Endothelial cell of umbilical vein (primary cell): ENCODE measurements at regions not wholly inside any gene's neighbourhood (a gene's known extent, or its start where the extent isn't known, plus 50 kb on each side); places are given as distances from the start of the nearest gene placed in this dataset.

ENCODE experiments used
- BruUV-seq: library from RNA; stranded (reverse); fragments of 400-500 nt; replicated peaks from 2 replicates; lab custom pipeline; 2021; lab: Mats Ljungman, UMichigan
- CTCF ChIA-PET: fragments of 300-600, 350-600 bp; sonication (Branson Sonifier 250); formaldehyde crosslinking; loops from one replicate; lab custom pipeline; 2021; ENCODE audit warnings: antibody characterized with exemption, inconsistent platforms; lab: Charles Lee
- POLR2A ChIA-PET: fragments of 300-600, 350-600 bp; sonication (Branson Sonifier 250); formaldehyde crosslinking; loops from one replicate; lab custom pipeline; 2021; ENCODE audit warnings: antibody characterized with exemption, inconsistent platforms; lab: Charles Lee
- DNase-seq: peaks from one replicate; pipeline ENCODE4 v3.0.0-alpha.2; 2011; ENCODE audit warnings: low read depth, low spot score
- FAIRE-seq: peaks from 2 replicates; lab custom pipeline; 2011; peaks lifted over from hg19 to GRCh38; lab: Jason Lieb, UNC
- H2AFZ ChIP-seq: 2 replicates; pipeline ENCODE4 v1.6.0; 2012; ENCODE audit warnings: low read depth, low read length, control low read depth, inconsistent platforms
- H3K27ac ChIP-seq: 2 replicates; pipeline ENCODE4 v1.5.1; 2011; ENCODE audit warnings: low read depth, mild to moderate bottlenecking, control low read depth, low read length, moderate library complexity; ENCODE audit not compliant: insufficient read depth
- H3K27me3 ChIP-seq, 2 experiments: 2 replicates each; pipeline versions ENCODE4 v1.6.0 to v1.6.1; 2011; ENCODE audit warnings: low read length in 2 of 2, mixed read lengths in 1 of 2; ENCODE audit not compliant: control insufficient read depth in 2 of 2, insufficient read depth in 2 of 2
- H3K36me3 ChIP-seq, 2 experiments: 2 replicates in 1 of 2; 3 replicates in 1 of 2; pipeline ENCODE4 v1.5.1; 2011; ENCODE audit warnings: low read length in 2 of 2, mild to moderate bottlenecking in 1 of 2, moderate library complexity in 1 of 2; ENCODE audit not compliant: control insufficient read depth in 2 of 2, insufficient read depth in 2 of 2; ENCODE audit errors: extremely low read depth in 1 of 2
- H3K4me1 ChIP-seq: 3 replicates; pipeline ENCODE4 v1.5.1; 2011; ENCODE audit warnings: mild to moderate bottlenecking, low read length; ENCODE audit not compliant: control insufficient read depth, insufficient read depth; ENCODE audit errors: extremely low read depth
- H3K4me2 ChIP-seq: 2 replicates; pipeline ENCODE4 v1.6.1; 2011; ENCODE audit warnings: low read length, control low read depth, mixed read lengths; ENCODE audit not compliant: insufficient read depth
- H3K4me3 ChIP-seq, 3 experiments: fragments of 200-600 bp in 1 of 3; sonication (generic), shearing (Covaris generic) in 1 of 3; replicated peaks in 1 of 3; 2 replicates each; pipeline ENCODE4 v1.5.1; 2011 to 2016; ENCODE audit warnings: control low read depth in 3 of 3, low read length in 3 of 3, mild to moderate bottlenecking in 2 of 3, inconsistent platforms in 1 of 3, low read depth in 1 of 3, moderate library complexity in 1 of 3; ENCODE audit not compliant: insufficient read depth in 1 of 3
- H3K79me2 ChIP-seq: 2 replicates; pipeline ENCODE4 v1.6.0; 2012; ENCODE audit warnings: low read length, inconsistent platforms; ENCODE audit not compliant: control insufficient read depth, insufficient read depth
- H3K9ac ChIP-seq: replicated peaks from 2 replicates; pipeline ENCODE3; 2011; ENCODE audit warnings: low read length, control low read depth; ENCODE audit not compliant: insufficient read depth; ENCODE audit errors: extremely low read depth
- H3K9me1 ChIP-seq: replicated peaks from 3 replicates; pipeline ENCODE4 v1.6.0; 2011; ENCODE audit warnings: mild to moderate bottlenecking, low read length; ENCODE audit not compliant: control insufficient read depth, insufficient read depth; ENCODE audit errors: extremely low read depth
- H3K9me3 ChIP-seq: replicated peaks from 2 replicates; pipeline ENCODE4 v1.5.1; 2012; ENCODE audit warnings: low read length, inconsistent platforms; ENCODE audit not compliant: control insufficient read depth, insufficient read depth
- H4K20me1 ChIP-seq: replicated peaks from 2 replicates; pipeline ENCODE3; 2011; ENCODE audit warnings: mild to moderate bottlenecking, low read length; ENCODE audit not compliant: control insufficient read depth, insufficient read depth; ENCODE audit errors: extremely low read depth
- CTCF ChIP-seq, 2 donors: IDR thresholded peaks; 1 replicate in 1 of 2; 2 replicates in 1 of 2; pipeline ENCODE4 v1.5.1; 2011; ENCODE audit warnings: low read length in 2 of 2, mild to moderate bottlenecking in 2 of 2, moderate library complexity in 2 of 2, control low read depth in 1 of 2, inconsistent platforms in 1 of 2, low read depth in 1 of 2; ENCODE audit not compliant: insufficient read depth in 1 of 2; ENCODE audit errors: extremely low read depth in 1 of 2
- EZH2 ChIP-seq: IDR thresholded peaks from 2 replicates; pipeline ENCODE4 v1.6.1; 2012; ENCODE audit warnings: borderline replicate concordance, low read depth, mild to moderate bottlenecking, moderate library complexity, low read length, inconsistent platforms; ENCODE audit not compliant: severe bottlenecking
- FOS ChIP-seq: IDR thresholded peaks from 2 replicates; pipeline ENCODE4 v1.6.1; 2011; ENCODE audit warnings: mild to moderate bottlenecking, low read length, moderate library complexity, borderline replicate concordance; ENCODE audit not compliant: insufficient read depth
- GATA2 ChIP-seq: IDR thresholded peaks from 2 replicates; pipeline ENCODE4 v1.7.0; 2011; ENCODE audit warnings: low read depth, mild to moderate bottlenecking, moderate library complexity, mixed read lengths, low read length; ENCODE audit not compliant: insufficient read length, insufficient read depth
- JUN ChIP-seq: IDR thresholded peaks from 2 replicates; pipeline ENCODE4 v1.6.1; 2011; ENCODE audit warnings: borderline replicate concordance, low read depth; ENCODE audit not compliant: insufficient read length, insufficient read depth
- MAX ChIP-seq: IDR thresholded peaks from 2 replicates; pipeline ENCODE4 v1.6.1; 2011; ENCODE audit not compliant: insufficient read depth, insufficient read length
- MYC ChIP-seq: IDR thresholded peaks from one replicate; pipeline ENCODE4 v1.6.1; 2011; ENCODE audit warnings: mild to moderate bottlenecking, low read depth, low read length
- POLR2A ChIP-seq: IDR thresholded peaks from 2 replicates; pipeline ENCODE4 v1.6.1; 2012; ENCODE audit warnings: low read depth, mild to moderate bottlenecking, control low read depth, low read length
- POLR2AphosphoS5 ChIP-seq: IDR thresholded peaks from 2 replicates; pipeline ENCODE4 v1.6.1; 2012; ENCODE audit warnings: low read depth, mild to moderate bottlenecking, control low read depth, low read length, moderate library complexity; ENCODE audit not compliant: insufficient read depth
- dilution Hi-C: fragments of 300-500 bp; cut with MboI; formaldehyde crosslinking; loops from one replicate; pipeline ENCODE4 v1.15.0; 2019; ENCODE audit warnings: low sequenced_read_pairs; ENCODE audit not compliant: extremely low pct_ligation_motif_present
- intact Hi-C: fragments of 100-400 bp; cut with micrococcal nuclease; formaldehyde crosslinking; loops from one replicate; pipeline ENCODE4 v1.10.0; 2022

DNA sequence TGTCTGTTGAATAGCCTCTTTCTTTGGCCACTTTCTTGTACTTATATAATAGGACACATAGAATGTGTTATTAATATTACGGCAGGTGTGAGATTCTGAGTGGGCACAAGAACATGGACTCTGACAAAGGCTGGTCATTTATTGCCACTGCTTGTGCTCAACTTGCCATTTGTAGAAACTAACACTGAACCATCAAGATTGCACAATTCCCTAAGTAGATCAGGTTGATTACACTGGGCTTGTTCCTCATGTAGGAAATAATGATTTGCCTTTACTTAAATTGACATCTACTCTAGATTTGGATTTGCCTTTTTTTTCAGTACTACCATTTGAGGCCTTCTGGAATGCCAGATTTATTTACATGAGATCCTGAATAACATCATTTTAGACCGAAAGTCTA is 342.7 kb upstream of the CWC22 start:
- Histone ChIP-seq H3K9ac (no peak overlapping the region), H4K20me1 (no peaks in the 10 kb centered on the region), H3K4me2 (no peak overlapping the region), H3K9me3 (no peaks in the 10 kb centered on the region), H3K9me1 (no peaks in the 10 kb centered on the region), H3K27me3 (no peaks in the 10 kb centered on the region), H3K79me2 (no peaks in the 10 kb centered on the region), H2AFZ (no peak overlapping the region), H3K4me1 (no peaks in the 10 kb centered on the region), H3K36me3 (no peaks in the 10 kb centered on the region), H3K27ac (no peak overlapping the region), H3K4me3 (no peak overlapping the region)
- intact Hi-C loops (no loop called here), dilution Hi-C loops (no loop called here)
- TF ChIP-seq EZH2: no peak
- TF ChIP-seq GATA2: no peak
- no peak for TF ChIP-seq POLR2AphosphoS5
- no peak for TF ChIP-seq CTCF (IDR thresholded peaks at IDR 0.05; ENCODE audit: extremely low read depth in 1 of 2, insufficient read depth in 1 of 2, low read depth in 1 of 2, low read length in 2 of 2)
- no peak for TF ChIP-seq JUN
- TF ChIP-seq POLR2A: no peak
- TF ChIP-seq FOS: no peak
- TF ChIP-seq MYC: no peak
- TF ChIP-seq MAX: no peak
- no TSS peak for BruUV-seq
- DNase-seq (no peak), FAIRE-seq (no peak)
- ChIA-PET CTCF (no interaction called here), POLR2A (no interaction called here)
